Liver (tissue), 8 donors: ENCODE measurements at regions not wholly inside any gene's neighbourhood (a gene's known extent, or its start where the extent isn't known, plus 50 kb on each side); places are given as distances from the start of the nearest gene placed in this dataset.

Experiments used
- DNase-seq: peaks from one replicate; pipeline ENCODE4 v3.0.0-alpha.2; 2017; ENCODE audit warnings: low spot score
- H3K27ac ChIP-seq, 2 donors: one replicate each; pipeline ENCODE4 v1.7.0; 2013; ENCODE audit warnings: inconsistent platforms in 2 of 2, low read length in 2 of 2, control low read depth in 1 of 2, low read depth in 1 of 2, mild to moderate bottlenecking in 1 of 2
- H3K27me3 ChIP-seq, 4 donors: one replicate each; pipeline versions ENCODE4 v1.6.1 to v1.7.0; 2013; ENCODE audit warnings: low read length in 3 of 4, inconsistent platforms in 1 of 4, mild to moderate bottlenecking in 1 of 4, moderate library complexity in 1 of 4; ENCODE audit not compliant: control insufficient read depth in 4 of 4, insufficient read depth in 4 of 4
- H3K36me3 ChIP-seq, 4 donors: one replicate each; pipeline versions ENCODE4 v1.6.1 to v1.7.0; 2013; ENCODE audit warnings: low read length in 3 of 4, mild to moderate bottlenecking in 3 of 4, low read depth in 1 of 4, moderate library complexity in 1 of 4; ENCODE audit not compliant: control insufficient read depth in 4 of 4, insufficient read depth in 3 of 4
- H3K4me1 ChIP-seq, 4 donors: one replicate each; pipeline versions ENCODE4 v1.6.1 to v1.7.0; 2013; ENCODE audit warnings: low read length in 3 of 4, mild to moderate bottlenecking in 3 of 4, moderate library complexity in 1 of 4; ENCODE audit not compliant: control insufficient read depth in 4 of 4, insufficient read depth in 4 of 4
- H3K4me3 ChIP-seq, 3 donors: one replicate each; pipeline versions ENCODE4 v1.6.1 to v1.7.0; 2013; ENCODE audit warnings: low read length in 3 of 3, control low read depth in 1 of 3, low read depth in 1 of 3, mild to moderate bottlenecking in 1 of 3
- H3K9ac ChIP-seq, 2 donors: one replicate each; pipeline ENCODE4 v1.7.0; 2013; ENCODE audit warnings: low read length in 2 of 2, mild to moderate bottlenecking in 2 of 2, moderate library complexity in 2 of 2, control low read depth in 1 of 2, low read depth in 1 of 2
- H3K9me3 ChIP-seq, 4 donors: one replicate each; pipeline versions ENCODE4 v1.6.1 to v1.7.0; 2013; ENCODE audit warnings: low read length in 3 of 4; ENCODE audit not compliant: control insufficient read depth in 4 of 4
- CTCF ChIP-seq: fragments of 150-350 bp; IDR thresholded peaks from 2 replicates; pipeline ENCODE4 v1.5.1; 2017; ENCODE audit warnings: improper control_type of control experiment, low read depth, low read length; ENCODE audit not compliant: missing input control
- EGR1 ChIP-seq, 2 donors: IDR thresholded peaks; 2 replicates each; pipeline ENCODE4 v1.6.1; 2016 to 2018; ENCODE audit warnings: antibody characterized with exemption in 2 of 2, low read depth in 2 of 2
- FOXA1 ChIP-seq: IDR thresholded peaks from 2 replicates; pipeline ENCODE4 v1.6.1; 2016; ENCODE audit warnings: antibody characterized with exemption
- FOXA2 ChIP-seq: IDR thresholded peaks from 2 replicates; pipeline ENCODE4 v1.6.1; 2016; ENCODE audit warnings: antibody characterized with exemption
- GABPA ChIP-seq, 2 donors: IDR thresholded peaks in 1 of 2; conservative IDR thresholded peaks in 1 of 2; 2 replicates each; pipeline ENCODE4 v1.6.1; 2016; ENCODE audit warnings: antibody characterized with exemption in 2 of 2, mild to moderate bottlenecking in 1 of 2, moderate library complexity in 1 of 2
- HNF4G ChIP-seq: IDR thresholded peaks from 2 replicates; pipeline ENCODE4 v1.6.1; 2016; ENCODE audit warnings: antibody characterized with exemption
- JUND ChIP-seq, 2 donors: IDR thresholded peaks; 2 replicates each; pipeline ENCODE4 v1.6.1; 2016; ENCODE audit warnings: antibody characterized with exemption in 2 of 2
- MAX ChIP-seq: IDR thresholded peaks from 2 replicates; pipeline ENCODE4 v1.6.1; 2016; ENCODE audit warnings: antibody characterized with exemption
- NR2F2 ChIP-seq: IDR thresholded peaks from 2 replicates; pipeline ENCODE4 v1.6.1; 2016; ENCODE audit warnings: antibody characterized with exemption
- RAD21 ChIP-seq, 2 donors: IDR thresholded peaks; 2 replicates each; pipeline ENCODE4 v1.6.1; 2016; ENCODE audit warnings: antibody characterized with exemption in 2 of 2, mild to moderate bottlenecking in 2 of 2
- REST ChIP-seq: IDR thresholded peaks from 2 replicates; pipeline ENCODE4 v1.6.1; 2016; ENCODE audit warnings: antibody characterized with exemption, mild to moderate bottlenecking
- RXRA ChIP-seq, 2 donors: IDR thresholded peaks; 2 replicates each; pipeline ENCODE4 v1.6.1; 2017 to 2018; ENCODE audit warnings: antibody characterized with exemption in 2 of 2, mild to moderate bottlenecking in 1 of 2
- SP1 ChIP-seq: IDR thresholded peaks from 2 replicates; pipeline ENCODE4 v1.6.1; 2018; ENCODE audit warnings: antibody characterized with exemption, mild to moderate bottlenecking
- TAF1 ChIP-seq: conservative IDR thresholded peaks from 2 replicates; pipeline ENCODE4 v1.6.1; 2016; ENCODE audit warnings: antibody characterized with exemption, mild to moderate bottlenecking
- YY1 ChIP-seq: IDR thresholded peaks from 2 replicates; pipeline ENCODE4 v1.6.1; 2016; ENCODE audit warnings: antibody characterized with exemption, mild to moderate bottlenecking
- WGBS: extraction: QIAGEN DNeasy Blood & Tissue Kit; methylation state at CpG from one replicate; pipeline ENCODE4 v1.1.7; 2013; 5-methylcytosine and 5-hydroxymethylcytosine counted together
- donor health status: healthy.
- donor health status: healthy.
- donor health status: healthy.
- donor health status: healthy.
- donor health status: healthy.

GRCh38 chr7:98515201-98515600 lies 101.9 kb upstream of the NPTX2 start:
- no peak overlapping the region for H3K27ac ChIP-seq
- no peaks in the 10 kb centered on the region for H3K4me1 ChIP-seq
- H3K36me3 ChIP-seq = no peaks in the 10 kb centered on the region
- DNase-seq = no peak
- H3K9ac ChIP-seq = no peak overlapping the region
- no peaks in the 10 kb centered on the region for H3K27me3 ChIP-seq
- no peaks in the 10 kb centered on the region for H3K9me3 ChIP-seq
- TF ChIP-seq HNF4G (no peak), MAX (no peak), FOXA2 (no peak), GABPA (IDR thresholded peaks at IDR 0.05 in 1 of 2, conservative IDR thresholded peaks at IDR 0.05 in 1 of 2) (no peak), SP1 (no peak), RAD21 (IDR thresholded peaks at IDR 0.05) (no peak), REST (no peak), RXRA (IDR thresholded peaks at IDR 0.05) (no peak), YY1 (no peak), NR2F2 (no peak), JUND (IDR thresholded peaks at IDR 0.05) (no peak), TAF1 (no peak)
- 92% methylated on average over 4 of the region's 4 CpGs for WGBS
- H3K4me3 ChIP-seq = no peak overlapping the region

- Histone ChIP-seq H3K4me1 (no peaks in the 10 kb centered on the region), H3K27me3 (no peaks in the 10 kb centered on the region), H3K27ac (no peak overlapping the region), H3K9me3 (no peaks in the 10 kb centered on the region), H3K9ac (no peak overlapping the region), H3K4me3 (no peak overlapping the region), H3K36me3 (no peaks in the 10 kb centered on the region)
- TF ChIP-seq NR2F2 (no peak), RXRA (IDR thresholded peaks at IDR 0.05) (no peak), SP1 (no peak), EGR1 (IDR thresholded peaks at IDR 0.05; ENCODE audit: low read depth in 2 of 2) (no peak), FOXA2 (no peak), MAX (no peak), FOXA1 (no peak), GABPA (IDR thresholded peaks at IDR 0.05 in 1 of 2, conservative IDR thresholded peaks at IDR 0.05 in 1 of 2) (no peak), CTCF (no peak), REST (no peak), JUND (IDR thresholded peaks at IDR 0.05) (no peak)
- 82% methylated on average over 16 of the region's 16 CpGs for WGBS
- DNase-seq = no peak
These were observed 102.7 kb upstream of the NPTX2 start for GRCh38 chr7:98514211-98515031.
